HG03066 (cell line): ENCODE measurements at regions not wholly inside any gene's neighbourhood (a gene's known extent, or its start where the extent isn't known, plus 50 kb on each side); places are given as distances from the start of the nearest gene placed in this dataset.
"Not testable (repeated sequence)": the region's sequence is repeated elsewhere in the genome, so short reads cannot be mapped to it uniquely, and the experiment has no call there.

Experiments
- ATAC-seq: cut with Tn5 transposase; IDR thresholded peaks from one replicate; pipeline ENCODE4 v1.9.1; 2021; ENCODE audit warnings: low read depth; ENCODE audit not compliant: unreplicated experiment

DNA sequence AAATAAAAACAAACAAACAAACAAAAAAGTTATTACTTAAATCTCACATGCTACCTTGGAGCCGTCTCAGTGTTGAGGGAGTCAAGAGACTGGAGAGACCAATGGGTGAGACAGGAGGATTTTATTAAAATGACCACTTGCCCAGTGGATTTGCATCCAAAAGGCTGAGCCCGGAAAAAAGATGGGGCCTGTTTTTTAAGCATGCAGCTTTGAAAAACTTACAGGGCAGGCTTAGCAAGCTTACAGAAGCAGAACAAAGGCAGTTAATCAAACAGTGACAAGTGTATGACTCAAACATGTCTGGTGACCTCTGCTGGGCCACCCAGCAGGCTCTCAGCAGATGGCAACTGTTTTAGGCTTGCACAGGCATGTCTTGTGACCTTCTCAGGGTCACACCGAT, 82.5 kb downstream of the POTEH start:
- ATAC-seq, result not testable (repeated sequence)

DNA sequence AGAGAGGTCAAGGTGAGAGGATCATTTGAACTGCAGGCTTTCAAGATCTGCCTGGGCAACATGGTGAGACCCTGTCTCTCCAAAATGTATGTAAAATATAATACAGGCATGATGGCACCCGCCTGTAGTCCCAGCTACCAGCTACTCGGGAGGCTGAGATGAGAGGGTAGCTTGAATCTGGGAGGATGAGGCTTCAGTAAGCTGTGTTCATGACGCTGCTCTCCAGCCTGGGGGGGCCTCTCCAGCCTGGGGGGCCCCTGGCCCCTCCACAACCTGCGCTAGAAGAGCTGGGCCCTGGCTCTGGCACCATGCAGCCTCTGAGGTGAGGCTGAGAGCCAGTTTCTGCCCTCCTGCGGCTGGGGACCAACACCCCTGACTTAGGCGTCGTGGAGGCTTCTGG, 85.3 kb downstream of the POTEH start:
- ATAC-seq, result not testable (repeated sequence)

DNA sequence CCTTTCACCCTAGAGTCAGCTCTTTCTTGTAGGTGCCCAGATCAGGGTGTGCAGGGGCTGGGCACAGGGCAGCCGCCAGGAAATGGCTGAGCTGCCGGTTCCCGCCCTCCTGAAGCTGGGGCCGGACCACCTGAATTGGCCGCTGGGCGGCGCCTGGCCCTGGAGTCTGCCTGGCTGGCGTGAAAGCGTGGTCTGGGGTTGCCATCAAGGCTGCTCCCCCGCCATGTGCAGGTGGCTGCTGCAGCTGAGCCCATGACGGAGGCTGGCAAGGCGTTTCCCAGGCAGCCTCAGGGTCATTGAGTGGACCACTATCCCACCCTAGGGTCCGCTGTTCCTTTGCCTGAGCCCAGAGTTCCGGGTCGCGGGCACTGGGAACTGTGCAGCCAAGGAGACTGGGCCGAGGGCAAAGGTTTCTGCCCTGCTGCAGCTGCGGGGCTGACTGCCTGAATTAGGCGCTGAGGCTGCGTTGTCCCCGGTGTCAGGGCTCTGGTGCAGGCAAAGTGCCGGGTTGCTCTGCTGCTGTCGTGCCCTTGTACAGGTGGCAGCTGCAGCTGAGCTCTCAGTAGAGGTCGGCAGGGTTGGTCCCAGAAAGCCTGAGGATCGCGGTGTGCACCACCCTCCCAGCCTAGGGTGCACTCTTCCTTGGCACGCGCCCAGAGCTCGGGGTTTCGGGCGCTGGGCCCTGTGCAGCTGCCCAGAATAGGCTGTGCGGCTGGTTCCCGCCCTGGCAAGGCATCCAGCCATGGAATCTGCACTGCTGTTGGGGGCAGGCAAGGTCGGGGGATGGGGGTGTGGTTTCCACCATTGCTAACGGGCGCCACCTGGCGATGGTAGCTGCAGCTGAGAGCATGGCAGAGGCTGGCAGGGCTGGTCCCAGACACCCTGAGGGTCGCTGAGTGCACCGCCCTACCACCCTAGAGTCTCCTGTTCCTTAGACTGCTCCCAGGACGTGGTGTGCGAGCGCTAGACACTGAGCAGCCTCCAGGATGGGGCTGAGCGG, 86.1 kb downstream of the POTEH start:
- ATAC-seq, result not testable (repeated sequence)

DNA sequence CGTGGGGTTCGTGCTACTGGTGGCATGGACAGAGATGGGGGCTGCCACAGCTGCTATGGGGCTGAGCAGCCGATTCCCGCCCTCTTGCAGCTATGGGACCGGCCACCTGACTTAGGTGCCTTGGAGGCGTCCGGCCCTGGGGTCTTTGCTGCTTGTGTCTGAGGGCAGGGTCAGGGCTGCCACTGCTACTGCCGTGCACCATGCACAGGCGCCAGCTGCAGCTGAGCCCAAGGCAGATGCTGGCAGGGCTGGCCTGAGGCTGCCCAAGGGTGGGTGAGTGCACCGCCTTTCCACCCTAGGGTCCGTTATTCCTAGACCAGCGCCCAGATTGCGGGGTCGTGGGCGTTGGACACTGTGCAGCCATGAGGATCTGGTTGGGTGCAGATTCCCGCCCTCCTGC, 86.9 kb downstream of the POTEH start:
- not testable (repeated sequence) for ATAC-seq

DNA sequence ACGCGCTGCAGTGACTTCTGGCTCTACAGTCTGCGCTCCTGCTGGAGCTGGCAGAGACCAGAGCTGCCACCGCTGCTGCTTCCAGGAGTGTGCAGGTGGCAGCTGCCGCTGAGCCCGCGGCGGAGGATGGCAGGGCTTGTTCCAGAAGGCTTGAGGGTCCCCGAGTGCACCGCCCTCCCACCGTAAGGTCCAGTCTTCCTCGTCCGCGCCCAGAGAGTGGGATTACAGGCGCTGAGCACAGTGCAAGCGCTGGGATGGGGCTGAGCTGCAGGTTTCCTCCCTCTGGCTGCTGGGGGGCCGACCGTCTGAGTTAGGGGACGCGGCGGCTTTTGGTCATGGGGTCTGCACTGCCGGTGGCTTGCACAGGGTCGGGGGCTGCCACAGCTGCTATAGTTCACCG, 87.3 kb downstream of the POTEH start:
- not testable (repeated sequence) for ATAC-seq

DNA sequence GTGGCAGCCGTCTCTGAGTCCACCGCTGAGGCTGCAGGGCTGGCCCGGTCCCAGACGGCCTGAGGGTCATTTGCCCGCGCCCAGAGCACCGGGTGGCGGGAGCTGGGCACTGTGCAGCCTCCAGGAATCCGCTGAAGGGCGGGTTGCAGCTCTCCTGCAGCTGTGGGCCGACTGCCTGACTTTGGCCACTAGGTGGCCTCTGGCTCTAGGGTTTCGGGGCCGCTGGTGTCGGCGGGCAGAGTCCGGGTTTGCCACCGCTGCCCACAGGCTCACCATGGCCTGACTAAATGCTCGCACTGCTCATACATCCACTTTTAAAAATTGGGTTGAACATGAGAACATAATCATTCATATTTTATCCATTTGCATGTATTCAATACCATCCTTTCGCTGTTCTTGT, 87.7 kb downstream of the POTEH start:
- ATAC-seq, result not testable (repeated sequence)

- not testable (repeated sequence) for ATAC-seq
Observed at GRCh38 chr22:15778366-15778765, 88.5 kb downstream of the POTEH start.

DNA sequence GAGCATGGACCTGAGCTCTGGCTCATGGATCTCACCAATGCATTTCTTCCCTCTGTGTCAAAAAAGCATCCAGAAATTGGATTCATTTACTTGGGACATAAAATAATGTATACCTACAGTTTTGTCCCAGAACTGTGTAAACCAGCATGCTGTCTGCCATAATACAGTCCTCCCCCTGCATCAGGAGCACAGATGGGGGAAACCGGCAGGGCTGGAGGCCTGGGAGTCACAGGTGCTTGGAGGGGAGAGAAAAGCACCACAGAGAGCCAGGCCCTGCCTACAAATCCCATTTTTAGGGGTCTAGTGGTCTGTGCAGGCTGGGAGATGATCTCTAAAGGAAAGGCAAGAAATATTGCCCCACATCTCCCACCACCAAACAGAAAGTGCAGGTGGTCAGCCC, 91.8 kb downstream of the POTEH start:
- not testable (repeated sequence) for ATAC-seq

DNA sequence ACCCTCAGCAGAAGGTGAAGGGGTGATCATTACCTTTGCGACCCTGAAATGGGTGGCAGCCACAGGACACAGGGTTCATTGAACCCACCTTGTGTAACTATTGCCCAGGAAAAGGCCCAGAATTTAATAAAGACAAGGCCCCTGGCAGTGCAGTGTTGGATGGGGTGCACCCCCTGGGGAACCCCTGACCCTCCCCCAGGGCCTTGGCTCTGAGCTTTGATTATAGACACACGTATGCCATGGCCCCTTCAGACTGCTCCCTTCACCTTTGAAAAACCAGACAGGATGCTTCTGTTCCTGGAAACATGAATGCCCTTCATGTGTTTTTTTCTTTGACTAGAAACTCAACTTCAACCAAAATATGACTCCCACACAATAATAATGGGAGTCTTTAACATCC, 93.1 kb downstream of the POTEH start:
- not testable (repeated sequence) for ATAC-seq

DNA sequence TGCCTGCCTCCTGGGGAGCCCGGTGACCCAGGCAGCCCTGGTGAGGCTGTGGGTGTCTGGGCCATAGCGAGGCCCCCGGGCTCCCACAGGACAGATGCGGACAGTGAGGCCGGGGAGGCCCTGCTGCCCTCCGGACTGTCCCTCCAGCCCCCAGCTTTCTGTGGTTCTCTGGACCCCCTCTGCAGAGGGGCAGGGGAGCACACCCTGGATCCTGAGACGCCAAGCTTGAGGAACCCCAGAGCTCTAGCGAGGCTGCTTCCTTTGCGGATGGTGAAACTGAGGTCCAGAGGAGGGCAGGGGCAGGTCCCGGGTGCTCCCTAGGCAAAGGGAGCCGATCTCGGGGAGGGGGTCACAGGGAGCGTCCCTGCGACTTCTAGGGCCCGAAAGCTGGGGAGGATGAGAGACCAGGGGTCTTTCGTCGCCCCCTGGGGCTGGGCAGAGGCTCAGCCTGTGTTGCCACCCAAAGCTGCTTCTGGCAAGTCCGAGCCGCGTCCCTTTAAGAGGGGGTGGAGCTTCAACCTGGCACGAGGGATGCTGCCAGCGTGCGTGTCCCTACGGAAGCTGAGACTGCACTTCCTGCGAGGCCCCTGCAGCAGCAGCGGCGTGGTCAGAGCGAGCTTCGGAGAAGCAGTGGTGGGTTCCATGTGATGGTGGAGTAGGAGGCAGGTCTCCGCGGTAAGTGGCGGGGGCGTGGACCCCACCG, 94.7 kb downstream of the POTEH start:
- not testable (repeated sequence) for ATAC-seq

- ATAC-seq, result not testable (repeated sequence)
Observed at GRCh38 chr22:15786942-15787733, 97.3 kb downstream of the POTEH start.

DNA sequence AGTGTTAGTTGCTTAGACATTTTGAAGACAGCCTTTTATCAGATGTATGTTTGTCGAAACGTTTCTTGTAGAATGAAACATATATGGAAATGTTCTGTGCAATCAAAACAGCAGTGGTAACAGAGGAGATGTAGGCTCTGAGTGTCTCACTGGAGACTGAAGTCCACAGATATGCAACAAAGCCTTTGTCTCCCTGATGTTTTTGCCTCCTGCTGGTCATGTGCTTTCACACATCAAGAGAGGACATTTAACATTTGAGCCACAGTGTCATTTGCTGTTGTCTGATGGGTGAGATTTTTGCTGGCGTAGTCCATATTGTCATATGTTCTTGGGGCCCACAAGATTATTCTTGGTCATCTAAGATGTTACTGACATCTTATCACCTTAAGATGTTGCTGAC, 101.7 kb downstream of the POTEH start:
- ATAC-seq, result not testable (repeated sequence)

GRCh38 chr22:15799935-15800334, 110.1 kb downstream of the POTEH start:
- not testable (repeated sequence) for ATAC-seq

GRCh38 chr22:15811141-15811540, 121.3 kb downstream of the POTEH start:
- peak; percentile 78 for ATAC-seq

DNA sequence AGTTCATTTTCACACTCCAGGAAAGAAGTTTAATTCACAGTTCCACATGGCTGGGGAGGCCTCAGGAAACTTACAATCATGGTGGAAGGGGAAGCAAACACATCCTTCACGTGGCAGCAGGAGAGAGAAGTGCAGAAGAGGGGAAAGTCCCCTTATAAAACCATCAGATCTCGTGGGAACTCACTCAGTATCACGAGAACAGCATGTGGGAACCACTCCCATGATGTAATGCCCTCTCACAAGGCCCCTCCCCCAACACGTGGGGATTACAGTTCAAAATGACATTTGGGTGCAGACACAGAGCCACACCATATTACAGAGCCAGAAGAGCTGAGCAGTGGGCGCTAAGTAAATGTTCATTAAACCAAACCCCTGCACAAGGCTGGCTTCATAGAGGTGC, 126.0 kb downstream of the POTEH start:
- ATAC-seq, result not testable (repeated sequence)

GRCh38 chr22:15816470-15816869, 126.6 kb downstream of the POTEH start:
- ATAC-seq, result not testable (repeated sequence)

DNA sequence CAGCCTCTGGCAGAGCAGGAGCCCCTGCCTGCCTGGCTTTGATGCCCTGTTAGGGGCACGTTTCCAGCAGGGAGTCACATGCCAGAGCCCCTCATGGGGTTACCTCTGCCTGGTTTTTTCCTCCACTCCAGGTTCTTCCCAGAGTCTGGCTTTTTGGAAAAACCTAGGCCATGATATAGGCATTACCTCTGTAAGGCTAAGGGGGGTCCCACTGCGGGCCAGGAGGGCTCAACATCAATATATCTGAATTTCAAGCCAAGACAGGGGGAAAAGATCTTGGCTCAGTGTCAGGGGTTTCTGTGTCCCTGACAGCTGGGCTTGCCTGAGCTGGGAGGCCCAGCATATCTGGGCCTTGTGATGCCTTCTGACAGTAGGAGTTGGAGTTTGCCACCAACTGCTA, 127.4 kb downstream of the POTEH start:
- not testable (repeated sequence) for ATAC-seq

GRCh38 chr22:15819886-15820285, 130.1 kb downstream of the POTEH start:
- ATAC-seq, result not testable (repeated sequence)

GRCh38 chr22:15821088-15821487, 131.3 kb downstream of the POTEH start:
- ATAC-seq, result not testable (repeated sequence)

DNA sequence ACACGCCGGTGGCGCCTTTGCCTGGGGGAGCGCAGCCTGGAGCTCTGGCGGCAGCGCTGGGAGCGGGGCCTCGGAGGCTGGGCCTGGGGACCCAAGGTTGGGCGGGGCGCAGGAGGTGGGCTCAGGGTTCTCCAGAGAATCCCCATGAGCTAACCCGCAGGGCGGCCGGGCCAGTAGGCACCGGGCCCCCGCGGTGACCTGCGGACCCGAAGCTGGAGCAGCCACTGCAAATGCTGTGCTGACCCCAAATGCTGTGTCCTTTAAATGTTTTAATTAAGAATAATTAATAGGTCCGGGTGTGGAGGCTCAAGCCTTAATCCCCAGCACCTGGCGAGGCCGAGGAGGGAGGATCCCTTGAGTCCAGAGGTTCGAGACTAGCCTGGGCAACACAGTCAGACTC, 132.2 kb downstream of the POTEH start:
- ATAC-seq, result not testable (repeated sequence)

DNA sequence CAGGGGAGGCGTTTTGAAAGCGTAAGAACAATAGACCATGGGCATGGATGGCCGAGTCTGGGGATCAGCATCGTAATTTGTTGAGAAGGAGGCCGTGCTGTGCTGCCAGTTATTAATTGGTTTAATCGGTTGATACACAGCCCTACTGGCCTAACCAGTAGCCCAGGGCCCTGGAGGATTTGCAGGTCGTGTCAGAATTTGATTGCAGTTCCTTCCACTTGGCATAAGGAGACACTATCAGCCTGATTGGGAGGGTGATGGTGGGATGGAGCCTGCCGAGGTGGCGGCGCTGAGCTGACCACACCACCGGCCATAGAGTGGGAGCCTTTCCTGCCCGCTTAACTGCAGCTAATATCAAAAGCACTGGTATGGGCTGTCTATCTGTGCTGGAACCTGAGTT, 133.4 kb downstream of the POTEH start:
- ATAC-seq, result not testable (repeated sequence)
